ENCODE measurements at regions not wholly inside any gene's neighbourhood (a gene's known extent, or its start where the extent isn't known, plus 50 kb on each side); places are given as distances from the start of the nearest gene placed in this dataset.

- Histone ChIP-seq H3K36me3 (no peaks in the 10 kb centered on the region), H3K27me3 (no peaks in the 10 kb centered on the region), H3K4me1 (peaks cover 0 to 10% (median 9%) of the 10 kb centered on the region in 4 donors), H3K4me3 (no peak overlapping the region), H3K9me3 (no peaks in the 10 kb centered on the region), H3K27ac (replicated peaks in 1 of 4) (no peak overlapping the region)
- no peak for DNase-seq (ENCODE audit: extremely low spot score)
- intact Hi-C loops (cut with DNase I) = no loop called here
- TF ChIP-seq POLR2A (IDR thresholded peaks at IDR 0.05; ENCODE audit: low read depth) (no peak), EP300 (IDR thresholded peaks at IDR 0.05) (no peak), POLR2AphosphoS5 (IDR thresholded peaks at IDR 0.05) (no peak)
- TF ChIP-seq, protein P1, sequence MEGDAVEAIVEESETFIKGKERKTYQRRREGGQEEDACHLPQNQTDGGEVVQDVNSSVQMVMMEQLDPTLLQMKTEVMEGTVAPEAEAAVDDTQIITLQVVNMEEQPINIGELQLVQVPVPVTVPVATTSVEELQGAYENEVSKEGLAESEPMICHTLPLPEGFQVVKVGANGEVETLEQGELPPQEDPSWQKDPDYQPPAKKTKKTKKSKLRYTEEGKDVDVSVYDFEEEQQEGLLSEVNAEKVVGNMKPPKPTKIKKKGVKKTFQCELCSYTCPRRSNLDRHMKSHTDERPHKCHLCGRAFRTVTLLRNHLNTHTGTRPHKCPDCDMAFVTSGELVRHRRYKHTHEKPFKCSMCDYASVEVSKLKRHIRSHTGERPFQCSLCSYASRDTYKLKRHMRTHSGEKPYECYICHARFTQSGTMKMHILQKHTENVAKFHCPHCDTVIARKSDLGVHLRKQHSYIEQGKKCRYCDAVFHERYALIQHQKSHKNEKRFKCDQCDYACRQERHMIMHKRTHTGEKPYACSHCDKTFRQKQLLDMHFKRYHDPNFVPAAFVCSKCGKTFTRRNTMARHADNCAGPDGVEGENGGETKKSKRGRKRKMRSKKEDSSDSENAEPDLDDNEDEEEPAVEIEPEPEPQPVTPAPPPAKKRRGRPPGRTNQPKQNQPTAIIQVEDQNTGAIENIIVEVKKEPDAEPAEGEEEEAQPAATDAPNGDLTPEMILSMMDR (IDR thresholded peaks at IDR 0.05) = no peak
These were observed 323.3 kb upstream of the RSPO3 start for GRCh38 chr6:126795161-126795560.

DNA sequence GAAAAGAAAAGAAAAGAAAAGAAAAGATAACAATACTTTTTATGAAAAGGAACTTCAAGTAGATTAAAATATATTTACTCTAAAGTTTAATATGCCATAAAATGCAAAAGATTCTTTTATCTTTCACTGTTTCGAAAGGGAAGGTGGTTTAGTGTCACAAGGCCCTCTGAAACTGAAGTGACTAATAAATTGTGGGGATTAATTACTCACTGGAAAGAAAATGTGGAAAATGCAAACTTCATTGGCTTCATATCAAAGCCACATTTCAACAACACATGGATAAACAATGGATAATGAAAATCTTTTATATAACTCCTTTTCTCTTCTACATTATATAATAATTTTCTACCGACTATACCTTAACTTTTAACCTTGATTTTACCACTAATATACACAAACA lies 320.5 kb upstream of the RSPO3 start:
- peaks cover 0 to 1% (median 0%) of the 10 kb centered on the region in 4 donors for H3K4me1 ChIP-seq
- H3K27ac ChIP-seq (replicated peaks in 1 of 4) = no peak overlapping the region
- no peak for DNase-seq (ENCODE audit: extremely low spot score)
- intact Hi-C loops (cut with DNase I) = no loop called here
- no peaks in the 10 kb centered on the region for H3K27me3 ChIP-seq
- no peaks in the 10 kb centered on the region for H3K9me3 ChIP-seq
- TF ChIP-seq, protein P1 (IDR thresholded peaks at IDR 0.05) = no peak
- no peak for TF ChIP-seq POLR2AphosphoS5 (IDR thresholded peaks at IDR 0.05)
- no peak for TF ChIP-seq EP300 (IDR thresholded peaks at IDR 0.05)
- TF ChIP-seq POLR2A (IDR thresholded peaks at IDR 0.05; ENCODE audit: low read depth) = no peak
- WGBS = 74% methylated on average over 2 of the region's 2 CpGs
- H3K36me3 ChIP-seq = no peaks in the 10 kb centered on the region
- no peak overlapping the region for H3K4me3 ChIP-seq

DNA sequence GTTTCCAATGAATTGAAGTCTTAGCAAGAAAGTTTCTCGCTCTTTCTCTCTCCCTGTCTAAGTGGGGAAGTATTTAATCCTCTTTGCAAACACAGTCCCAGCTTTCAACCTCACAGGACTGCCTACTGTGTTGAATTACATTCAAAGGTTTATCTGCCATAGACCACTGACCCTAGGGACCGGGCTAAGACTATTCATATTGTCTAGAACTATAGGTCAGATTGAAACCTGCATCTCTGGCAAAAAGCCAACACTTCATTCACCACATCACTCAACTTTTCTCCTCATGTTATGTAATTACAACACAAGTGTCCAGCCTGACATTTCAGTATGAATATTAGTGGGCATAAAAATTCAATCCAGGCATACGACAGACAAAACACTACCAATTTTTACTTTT lies 314.7 kb upstream of the RSPO3 start:
- H3K4me1 ChIP-seq = peaks cover 0 to 8% (median 8%) of the 10 kb centered on the region in 4 donors
- no peaks in the 10 kb centered on the region for H3K9me3 ChIP-seq
- no peak overlapping the region for H3K4me3 ChIP-seq
- WGBS = 73% methylated on average over 3 of the region's 3 CpGs
- H3K27ac ChIP-seq (replicated peaks in 1 of 4) = no peak overlapping the region
- DNase-seq (ENCODE audit: extremely low spot score) = no peak
- H3K27me3 ChIP-seq = no peaks in the 10 kb centered on the region
- intact Hi-C loops (cut with DNase I) = loop anchor here (5.0 kb wide), 1 partner anchor 319 kb away; no protein-coding TSS in a partner anchor
- no peaks in the 10 kb centered on the region for H3K36me3 ChIP-seq
- TF ChIP-seq, protein P1 (IDR thresholded peaks at IDR 0.05) = no peak
- TF ChIP-seq POLR2A (IDR thresholded peaks at IDR 0.05; ENCODE audit: low read depth) (no peak), POLR2AphosphoS5 (IDR thresholded peaks at IDR 0.05) (no peak), EP300 (IDR thresholded peaks at IDR 0.05) (no peak)

DNA sequence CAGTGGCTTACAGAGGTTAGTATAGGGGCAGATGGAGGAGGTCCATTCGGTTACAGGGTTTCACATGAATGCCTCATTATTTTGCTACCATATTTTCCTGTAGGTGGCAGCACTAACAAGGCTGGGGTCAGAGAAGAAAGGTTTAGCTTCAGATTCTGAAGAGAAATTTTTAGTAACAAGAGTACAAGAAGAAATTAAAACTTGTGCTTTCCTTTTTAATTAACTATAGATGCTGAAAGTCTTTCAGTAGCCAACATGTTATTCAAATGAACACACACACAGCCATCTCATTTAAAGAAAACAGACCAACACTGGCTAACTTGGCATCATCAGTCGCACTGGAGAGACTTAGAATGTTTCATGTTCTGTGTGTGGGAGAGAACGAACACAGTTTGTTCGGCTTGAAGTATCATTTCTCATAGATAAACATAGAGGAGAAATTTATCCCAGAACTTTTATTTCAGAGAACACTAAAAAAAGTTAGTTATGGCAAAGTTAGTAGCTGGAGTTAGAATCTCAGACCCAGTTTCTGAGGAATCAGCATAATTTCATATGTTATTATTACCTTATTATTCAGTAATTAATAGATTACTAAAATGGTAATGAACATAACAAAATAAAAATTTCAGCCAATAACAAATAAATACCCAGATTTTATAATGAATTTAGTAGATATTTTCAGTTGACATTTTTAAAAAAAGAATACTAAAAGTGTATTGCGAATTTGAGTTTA lies 314.0 kb upstream of the RSPO3 start:
- intact Hi-C loops (cut with DNase I) = loop anchor here (5.0 kb wide), 1 partner anchor 318 kb away; no protein-coding TSS in a partner anchor
- no peaks in the 10 kb centered on the region for H3K9me3 ChIP-seq
- peaks cover 0 to 8% (median 8%) of the 10 kb centered on the region in 4 donors for H3K4me1 ChIP-seq
- no peak for DNase-seq (ENCODE audit: extremely low spot score)
- no peak for TF ChIP-seq EP300 (IDR thresholded peaks at IDR 0.05)
- TF ChIP-seq POLR2A (IDR thresholded peaks at IDR 0.05; ENCODE audit: low read depth) = no peak
- no peak for TF ChIP-seq POLR2AphosphoS5 (IDR thresholded peaks at IDR 0.05)
- TF ChIP-seq, protein P1 (IDR thresholded peaks at IDR 0.05) = peak; percentile 51 to 77 (median 66)
- WGBS = 65% methylated on average over 5 of the region's 5 CpGs
- H3K36me3 ChIP-seq = no peaks in the 10 kb centered on the region
- peak overlapping the region in 1 of 4 donors; percentile 12 for H3K27ac ChIP-seq (replicated peaks in 1 of 4)
- H3K27me3 ChIP-seq = no peaks in the 10 kb centered on the region
- no peak overlapping the region for H3K4me3 ChIP-seq
